ENCODE measurements at regions not wholly inside any gene's neighbourhood (a gene's known extent, or its start where the extent isn't known, plus 50 kb on each side); places are given as distances from the start of the nearest gene placed in this dataset.

DNA sequence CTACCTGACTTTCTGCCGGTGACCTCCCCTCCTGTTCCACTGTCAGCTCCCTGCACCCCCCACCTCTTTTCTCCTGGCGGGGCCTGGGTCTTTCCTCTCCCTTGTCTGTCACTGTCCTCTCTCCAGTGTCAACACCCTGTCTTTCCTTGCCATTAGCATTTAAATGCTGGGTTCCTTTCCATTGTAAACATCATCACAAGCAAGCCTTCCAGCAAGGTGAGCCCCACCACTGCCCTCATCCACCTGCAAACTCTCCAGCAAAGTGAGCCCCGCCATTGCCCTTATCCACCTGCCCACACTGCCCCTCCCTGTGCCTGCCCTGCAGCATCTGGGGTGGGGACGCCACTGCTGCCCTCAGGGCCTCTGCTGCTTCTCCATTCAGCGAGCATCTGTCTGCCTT is 195.0 kb downstream of the ENGASE start:
- H3K27me3 Mint-ChIP-seq = peaks cover 27% of the 10 kb centered on the region
- no peaks in the 10 kb centered on the region for H3K9me3 Mint-ChIP-seq (ENCODE audit: low read depth)
- intact Hi-C loops (cut with DNase I, micrococcal nuclease) = no loop called here
- H3K4me3 Mint-ChIP-seq = no peak overlapping the region
- ATAC-seq (no peak), DNase-seq (no peak)
- no peak overlapping the region for H3K27ac Mint-ChIP-seq
- no peaks in the 10 kb centered on the region for H3K36me3 Mint-ChIP-seq (ENCODE audit: low read depth)
- CTCF ChIA-PET = no interaction called here
- H3K4me1 Mint-ChIP-seq = no peaks in the 10 kb centered on the region
- POLR2A ChIA-PET = no interaction called here

DNA sequence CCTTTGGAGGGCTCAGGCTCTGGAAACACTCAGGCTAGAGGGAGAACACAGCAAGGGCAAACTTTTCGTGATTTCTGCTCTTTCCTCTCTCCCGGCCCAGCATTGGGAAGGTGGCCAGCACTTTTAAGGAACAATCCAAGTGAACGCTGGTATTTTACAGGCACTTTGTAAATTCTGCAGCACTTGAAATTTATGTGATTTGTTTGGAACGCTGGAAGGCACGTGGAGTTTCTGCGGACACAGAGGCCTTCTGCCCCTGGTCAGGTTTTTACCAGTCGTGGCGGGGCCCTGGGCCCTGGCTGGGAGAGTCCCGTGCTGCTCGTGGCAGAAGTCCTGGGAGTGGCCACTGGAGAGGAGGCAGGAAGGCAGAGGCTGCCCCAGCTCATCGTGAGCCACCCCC is 188.6 kb downstream of the ENGASE start:
- Mint-ChIP-seq H3K27me3 (peaks cover 4% of the 10 kb centered on the region), H3K4me1 (no peaks in the 10 kb centered on the region), H3K27ac (no peak overlapping the region), H3K9me3 (ENCODE audit: low read depth) (no peaks in the 10 kb centered on the region), H3K36me3 (ENCODE audit: low read depth) (no peaks in the 10 kb centered on the region), H3K4me3 (no peak overlapping the region)
- ATAC-seq (no peak), DNase-seq (no peak)
- ChIA-PET CTCF (no interaction called here), POLR2A (no interaction called here)
- intact Hi-C loops (cut with DNase I, micrococcal nuclease) = no loop called here

DNA sequence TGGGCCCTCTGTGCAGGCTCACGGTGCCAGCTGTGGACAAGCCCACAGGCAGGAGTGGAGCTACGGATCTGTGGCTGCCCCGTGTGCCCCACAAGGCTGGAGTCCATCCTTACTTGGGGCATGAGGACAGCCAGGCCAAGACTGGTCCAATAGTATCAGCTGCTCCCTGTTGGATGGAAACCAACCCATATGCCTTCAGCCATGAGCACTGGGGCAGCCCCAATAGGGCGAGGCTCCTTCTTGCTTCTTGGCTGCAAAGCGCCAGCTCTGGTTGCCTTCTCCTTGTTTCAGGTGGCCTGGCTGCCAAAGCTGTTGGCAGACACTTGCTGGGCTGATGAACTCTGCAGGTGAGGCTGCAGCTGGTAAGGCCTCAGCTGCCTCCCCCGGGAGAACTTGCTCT is 188.0 kb downstream of the ENGASE start:
- no peaks in the 10 kb centered on the region for H3K36me3 Mint-ChIP-seq (ENCODE audit: low read depth)
- no peaks in the 10 kb centered on the region for H3K4me1 Mint-ChIP-seq
- H3K27me3 Mint-ChIP-seq = peaks cover 3% of the 10 kb centered on the region
- DNase-seq = no peak
- no peaks in the 10 kb centered on the region for H3K9me3 Mint-ChIP-seq (ENCODE audit: low read depth)
- intact Hi-C loops (cut with DNase I, micrococcal nuclease) = no loop called here
- no peak for ATAC-seq
- ChIA-PET CTCF (no interaction called here), POLR2A (no interaction called here)
- no peak overlapping the region for H3K27ac Mint-ChIP-seq
- no peak overlapping the region for H3K4me3 Mint-ChIP-seq

DNA sequence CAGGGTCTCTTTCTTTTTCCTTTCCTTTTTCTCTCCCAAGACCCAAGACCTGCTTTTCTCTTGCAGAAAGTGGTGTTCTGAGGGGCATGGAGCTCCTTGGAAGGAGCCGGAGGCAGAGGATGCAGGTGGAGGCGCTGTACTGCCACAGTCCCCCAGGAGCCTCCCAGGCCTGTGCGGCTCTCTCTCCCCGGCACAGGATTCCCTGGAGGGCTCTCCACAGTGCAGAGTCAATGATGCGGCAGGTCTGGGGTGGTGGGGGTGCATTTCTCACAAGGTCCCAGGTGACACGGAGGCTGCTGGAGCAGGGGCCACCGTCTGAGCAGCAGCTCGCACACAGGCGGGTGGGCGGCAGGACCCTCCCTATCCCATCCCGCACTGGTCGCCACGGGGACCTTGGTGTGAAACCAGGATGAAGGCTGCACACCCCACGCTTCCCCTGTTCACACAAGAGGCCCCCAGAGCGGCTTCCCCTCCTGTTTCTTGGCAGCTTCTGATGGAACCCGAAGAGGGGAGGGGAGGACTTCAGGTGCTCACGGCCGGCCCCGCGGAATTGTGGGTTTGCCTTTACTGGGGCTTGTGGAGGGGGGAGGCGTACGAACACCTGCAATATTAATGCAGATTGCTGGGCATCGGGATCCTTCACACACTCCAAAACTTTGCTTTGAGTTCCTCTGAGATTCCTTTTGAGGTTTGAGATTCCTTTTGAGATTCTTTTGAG is 186.9 kb downstream of the ENGASE start:
- ChIA-PET POLR2A (no interaction called here), CTCF (no interaction called here)
- Mint-ChIP-seq H3K9me3 (ENCODE audit: low read depth) (no peaks in the 10 kb centered on the region), H3K4me3 (no peak overlapping the region), H3K36me3 (ENCODE audit: low read depth) (no peaks in the 10 kb centered on the region), H3K4me1 (no peaks in the 10 kb centered on the region), H3K27me3 (peaks cover 3% of the 10 kb centered on the region), H3K27ac (no peak overlapping the region)
- no peak for ATAC-seq
- intact Hi-C loops (cut with DNase I, micrococcal nuclease) = no loop called here
- DNase-seq = no peak

DNA sequence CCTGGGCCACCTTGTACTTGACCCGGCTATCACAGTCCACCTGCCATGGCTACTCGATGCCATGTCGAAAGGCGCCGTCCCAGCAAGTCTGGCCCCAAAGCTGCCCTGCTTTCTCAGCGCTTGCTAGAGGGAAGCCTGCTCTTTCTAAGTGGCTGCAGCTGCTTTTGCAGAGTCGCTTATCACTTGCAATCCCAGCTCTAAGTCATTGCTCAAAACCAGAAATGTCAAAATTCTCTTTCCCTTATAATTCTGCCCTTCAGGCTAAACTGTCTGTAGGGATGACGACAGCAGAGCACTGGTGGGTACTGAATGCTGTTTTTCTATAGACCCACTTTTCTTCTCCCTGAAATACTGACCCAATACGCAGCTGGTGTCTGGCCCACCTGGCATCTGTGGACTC is 184.2 kb downstream of the ENGASE start:
- intact Hi-C loops (cut with DNase I, micrococcal nuclease) = no loop called here
- Mint-ChIP-seq H3K27me3 (peaks cover 6% of the 10 kb centered on the region), H3K36me3 (ENCODE audit: low read depth) (no peaks in the 10 kb centered on the region), H3K27ac (no peak overlapping the region), H3K4me1 (no peaks in the 10 kb centered on the region), H3K9me3 (ENCODE audit: low read depth) (no peaks in the 10 kb centered on the region), H3K4me3 (no peak overlapping the region)
- ChIA-PET POLR2A (no interaction called here), CTCF (interaction anchor here (0.5 kb wide), 1 partner anchor 66 kb away, joined by 3 read pairs; no protein-coding TSS in a partner anchor)
- no peak for DNase-seq
- ATAC-seq = no peak

DNA sequence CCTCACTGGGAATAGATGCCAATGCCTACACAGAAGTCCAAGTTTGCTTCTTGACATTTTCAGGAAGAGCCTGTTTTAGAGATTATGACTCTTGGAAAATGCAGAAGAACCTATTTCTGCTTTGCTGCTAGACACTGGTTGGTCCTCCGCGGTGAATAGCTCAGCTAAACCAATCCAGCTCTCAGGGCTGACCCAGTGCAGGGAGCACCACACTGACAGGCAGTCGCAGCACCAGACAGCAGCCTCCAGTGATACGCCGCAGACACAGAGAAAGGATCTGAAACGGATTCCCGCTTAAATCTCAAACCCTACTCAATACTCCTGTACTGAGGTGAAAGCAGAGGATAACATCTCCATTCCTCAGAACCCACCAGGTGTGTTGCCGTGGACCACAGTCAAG is 183.4 kb downstream of the ENGASE start:
- Mint-ChIP-seq H3K27me3 (peaks cover 10% of the 10 kb centered on the region), H3K4me1 (no peaks in the 10 kb centered on the region), H3K27ac (no peak overlapping the region), H3K9me3 (ENCODE audit: low read depth) (no peaks in the 10 kb centered on the region), H3K36me3 (ENCODE audit: low read depth) (no peaks in the 10 kb centered on the region), H3K4me3 (no peak overlapping the region)
- POLR2A ChIA-PET = no interaction called here
- ATAC-seq (no peak), DNase-seq (no peak)
- CTCF ChIA-PET = interaction anchor here (0.9 kb wide), 1 partner anchor 213 kb away, joined by 4 read pairs; no protein-coding TSS in a partner anchor
- intact Hi-C loops (cut with DNase I, micrococcal nuclease) = no loop called here

DNA sequence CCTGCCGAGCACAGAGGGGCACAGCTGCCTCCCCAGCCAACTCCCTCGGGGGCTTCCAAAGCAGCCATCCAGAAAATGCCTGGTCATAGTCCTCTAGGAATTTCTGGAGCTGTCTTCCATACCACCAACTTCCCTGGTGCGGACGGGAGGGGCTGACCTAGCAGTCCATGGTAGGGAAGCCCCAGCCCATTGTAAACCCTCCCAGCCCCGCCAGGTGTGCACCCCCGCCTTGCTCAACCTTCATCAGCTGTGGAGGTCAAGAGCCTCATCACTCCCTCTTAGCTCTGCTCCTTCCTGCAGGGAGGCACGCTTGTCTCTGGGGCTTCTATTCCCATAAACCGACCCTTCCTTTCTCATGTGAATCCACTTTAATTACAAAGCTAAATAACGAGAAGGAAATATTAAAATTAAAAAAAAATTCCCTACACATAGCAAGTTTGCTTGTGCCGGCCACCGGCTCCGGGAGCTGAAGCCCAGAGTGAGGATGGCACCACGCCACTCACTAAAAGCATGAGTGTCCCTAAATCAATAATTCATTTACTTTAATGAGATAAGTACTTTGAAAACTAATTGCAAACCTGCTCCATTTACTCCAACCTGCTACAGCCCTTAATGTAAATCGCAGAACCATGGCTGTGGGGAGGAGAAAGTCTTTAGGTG is 181.4 kb downstream of the ENGASE start:
- H3K4me1 Mint-ChIP-seq = no peaks in the 10 kb centered on the region
- no peak overlapping the region for H3K4me3 Mint-ChIP-seq
- no peak overlapping the region for H3K27ac Mint-ChIP-seq
- H3K27me3 Mint-ChIP-seq = peaks cover 23% of the 10 kb centered on the region
- ATAC-seq (no peak), DNase-seq (no peak)
- no peaks in the 10 kb centered on the region for H3K36me3 Mint-ChIP-seq (ENCODE audit: low read depth)
- intact Hi-C loops (cut with DNase I, micrococcal nuclease) = no loop called here
- no peaks in the 10 kb centered on the region for H3K9me3 Mint-ChIP-seq (ENCODE audit: low read depth)
- CTCF ChIA-PET = interaction anchor here (0.5 to 0.9 kb wide), 2 partner anchors 402 to 811 kb away, joined by 3 to 4 read pairs; no protein-coding TSS in a partner anchor
- POLR2A ChIA-PET = no interaction called here

DNA sequence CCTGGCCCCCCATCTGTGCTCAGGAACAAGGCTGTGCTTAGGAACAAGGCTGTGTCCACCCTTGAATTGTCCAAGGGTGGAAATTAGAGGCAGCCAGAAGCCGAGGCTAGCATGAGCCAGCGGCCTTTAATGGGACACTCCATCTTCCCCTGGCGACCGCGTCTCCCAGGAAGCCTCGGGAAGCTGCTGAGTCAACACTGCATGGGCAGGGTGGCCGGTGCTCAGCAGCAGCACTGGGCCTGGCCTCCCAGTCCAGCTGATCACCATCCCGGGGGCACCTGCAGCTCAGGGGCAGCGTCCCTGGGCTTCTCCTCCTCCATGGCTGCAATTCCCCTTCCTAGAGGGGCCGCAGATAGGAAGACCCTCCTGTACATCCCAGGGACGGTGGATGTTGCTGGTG is 180.8 kb downstream of the ENGASE start:
- H3K27ac Mint-ChIP-seq = no peak overlapping the region
- H3K4me3 Mint-ChIP-seq = no peak overlapping the region
- peaks cover 24% of the 10 kb centered on the region for H3K27me3 Mint-ChIP-seq
- H3K36me3 Mint-ChIP-seq (ENCODE audit: low read depth) = no peaks in the 10 kb centered on the region
- intact Hi-C loops (cut with DNase I, micrococcal nuclease) = no loop called here
- no peak for DNase-seq
- no peaks in the 10 kb centered on the region for H3K9me3 Mint-ChIP-seq (ENCODE audit: low read depth)
- POLR2A ChIA-PET = no interaction called here
- CTCF ChIA-PET = interaction anchor here (0.5 to 0.9 kb wide), 2 partner anchors 403 to 810 kb away, joined by 3 to 4 read pairs; no protein-coding TSS in a partner anchor
- no peaks in the 10 kb centered on the region for H3K4me1 Mint-ChIP-seq
- no peak for ATAC-seq

DNA sequence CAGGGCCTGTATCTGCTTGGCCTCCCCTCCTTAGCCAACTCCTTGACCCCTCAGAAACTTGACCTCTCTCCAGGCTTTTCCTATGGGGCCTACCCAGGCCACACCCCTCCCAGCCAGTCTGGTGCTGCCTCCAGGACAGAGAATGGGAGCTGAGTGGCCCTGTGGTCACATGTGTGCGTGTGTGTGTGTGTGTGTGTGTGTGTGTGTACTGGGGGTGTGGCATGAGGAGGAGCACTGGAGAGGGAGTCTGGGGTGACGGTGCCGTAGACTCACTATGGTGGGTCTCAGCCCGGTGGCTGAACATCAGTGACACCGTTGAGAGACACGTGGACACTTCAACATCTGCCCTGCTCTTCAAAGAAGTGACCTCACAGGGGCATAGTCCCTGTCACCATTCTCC is 180.4 kb downstream of the ENGASE start:
- ChIA-PET POLR2A (no interaction called here), CTCF (no interaction called here)
- Mint-ChIP-seq H3K27ac (no peak overlapping the region), H3K4me1 (no peaks in the 10 kb centered on the region), H3K36me3 (ENCODE audit: low read depth) (no peaks in the 10 kb centered on the region), H3K27me3 (peaks cover 24% of the 10 kb centered on the region), H3K4me3 (no peak overlapping the region), H3K9me3 (ENCODE audit: low read depth) (no peaks in the 10 kb centered on the region)
- ATAC-seq (no peak), DNase-seq (no peak)
- intact Hi-C loops (cut with DNase I, micrococcal nuclease) = no loop called here

DNA sequence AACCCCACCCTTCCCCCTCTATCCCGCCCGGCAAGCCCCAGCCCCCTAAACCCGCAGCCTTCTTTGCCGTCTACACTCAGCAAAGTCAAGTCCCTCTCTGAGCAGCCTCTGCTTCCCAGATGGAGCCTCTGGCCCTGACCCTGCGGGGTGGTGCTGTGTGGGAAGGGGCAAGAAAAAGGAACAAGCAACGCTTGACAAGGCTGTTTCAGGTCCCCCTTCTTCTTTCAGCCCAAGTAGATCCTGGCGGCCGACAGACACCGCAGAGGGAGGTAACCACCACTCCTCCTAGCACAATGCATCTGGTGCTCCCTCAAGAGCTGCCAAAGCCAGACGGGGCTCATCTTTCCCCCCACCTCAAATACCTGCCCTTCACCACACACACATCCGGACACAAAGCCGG is 178.3 kb downstream of the ENGASE start:
- H3K4me3 Mint-ChIP-seq = no peak overlapping the region
- no peak overlapping the region for H3K27ac Mint-ChIP-seq
- H3K4me1 Mint-ChIP-seq = no peaks in the 10 kb centered on the region
- ATAC-seq = no peak
- ChIA-PET CTCF (no interaction called here), POLR2A (no interaction called here)
- intact Hi-C loops (cut with DNase I, micrococcal nuclease) = no loop called here
- H3K27me3 Mint-ChIP-seq = peaks cover 28% of the 10 kb centered on the region
- no peaks in the 10 kb centered on the region for H3K36me3 Mint-ChIP-seq (ENCODE audit: low read depth)
- DNase-seq = no peak
- H3K9me3 Mint-ChIP-seq (ENCODE audit: low read depth) = no peaks in the 10 kb centered on the region

DNA sequence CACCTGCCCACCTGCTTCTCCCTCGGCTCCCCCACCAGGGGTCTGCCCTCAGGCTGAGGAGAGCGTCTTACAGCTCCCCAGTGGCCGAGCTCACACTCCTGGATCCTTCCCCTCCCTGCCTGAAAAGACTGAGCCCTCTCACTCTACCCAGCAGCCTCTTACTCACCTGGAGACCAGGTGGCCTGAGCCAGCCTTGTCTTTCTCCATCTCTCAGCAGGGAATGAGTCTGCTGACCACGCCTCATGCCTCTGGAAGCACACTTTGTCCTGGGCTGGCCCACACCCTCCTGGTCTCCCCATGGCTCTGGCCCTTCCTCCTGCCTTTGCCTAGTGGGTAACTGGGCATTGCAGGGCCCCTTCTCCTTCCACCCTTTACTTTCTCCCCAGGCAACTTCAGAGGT is 177.2 kb downstream of the ENGASE start:
- H3K36me3 Mint-ChIP-seq (ENCODE audit: low read depth) = no peaks in the 10 kb centered on the region
- no peak overlapping the region for H3K27ac Mint-ChIP-seq
- no peaks in the 10 kb centered on the region for H3K9me3 Mint-ChIP-seq (ENCODE audit: low read depth)
- no peak for ATAC-seq
- DNase-seq = no peak
- intact Hi-C loops (cut with DNase I, micrococcal nuclease) = no loop called here
- ChIA-PET POLR2A (no interaction called here), CTCF (no interaction called here)
- no peak overlapping the region for H3K4me3 Mint-ChIP-seq
- H3K27me3 Mint-ChIP-seq = peaks cover 28% of the 10 kb centered on the region
- no peaks in the 10 kb centered on the region for H3K4me1 Mint-ChIP-seq

DNA sequence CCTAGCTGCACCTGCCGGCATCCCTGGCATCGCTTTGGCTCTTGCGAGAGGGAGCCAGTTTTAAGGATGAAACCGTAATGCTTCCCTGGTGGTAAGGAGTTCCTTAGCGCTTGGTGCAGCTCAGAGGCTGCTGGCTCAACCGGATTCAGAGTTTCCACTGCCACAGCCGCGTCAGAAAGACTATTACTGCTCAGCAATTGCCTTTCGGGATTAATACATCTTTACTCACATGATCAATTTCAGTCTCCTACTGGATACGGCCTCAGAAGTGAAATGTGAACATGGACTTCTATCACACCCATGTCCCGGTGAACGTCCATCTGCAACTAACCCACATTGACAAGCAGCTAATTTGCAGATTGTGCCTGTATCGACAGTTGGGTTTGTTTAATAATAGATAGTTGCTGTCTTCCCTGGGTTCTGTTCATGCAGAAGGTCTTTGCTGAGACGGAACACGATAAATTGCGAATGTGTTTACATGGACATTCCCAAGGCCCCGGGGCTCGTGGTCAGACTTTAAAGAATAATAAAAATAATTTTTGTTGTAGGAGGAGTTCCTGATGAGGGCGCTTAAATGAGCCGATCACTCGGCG is 175.4 kb downstream of the ENGASE start:
- ChIA-PET CTCF (no interaction called here), POLR2A (no interaction called here)
- Mint-ChIP-seq H3K4me1 (no peaks in the 10 kb centered on the region), H3K27ac (no peak overlapping the region), H3K27me3 (peaks cover 27% of the 10 kb centered on the region), H3K36me3 (ENCODE audit: low read depth) (no peaks in the 10 kb centered on the region), H3K4me3 (no peak overlapping the region), H3K9me3 (ENCODE audit: low read depth) (no peaks in the 10 kb centered on the region)
- intact Hi-C loops (cut with DNase I, micrococcal nuclease) = no loop called here
- DNase-seq = no peak
- ATAC-seq = no peak
